HepG2 (cell line): ENCODE measurements at regions not wholly inside any gene's neighbourhood (a gene's known extent, or its start where the extent isn't known, plus 50 kb on each side); places are given as distances from the start of the nearest gene placed in this dataset.

Experiments
- REST ChIP-seq, 2 experiments: IDR thresholded peaks; 2 replicates each; pipeline ENCODE4 v1.6.1; 2011 to 2012; ENCODE audit warnings: low read length in 2 of 2, borderline replicate concordance in 1 of 2, low read depth in 1 of 2, mild to moderate bottlenecking in 1 of 2, moderate library complexity in 1 of 2
- ZNF17 ChIP-seq: sonication (generic); formaldehyde crosslinking; IDR thresholded peaks from 2 replicates; pipeline ENCODE4 v1.5.0; 2020; ENCODE audit warnings: mild to moderate bottlenecking, missing genetic modification reagents
- TF ChIP-seq, protein P1 (sequence below): sonication (generic); formaldehyde crosslinking; IDR thresholded peaks from 2 replicates; pipeline ENCODE4 v1.4.0; 2020; ENCODE audit warnings: mild to moderate bottlenecking, missing genetic modification reagents

DNA sequence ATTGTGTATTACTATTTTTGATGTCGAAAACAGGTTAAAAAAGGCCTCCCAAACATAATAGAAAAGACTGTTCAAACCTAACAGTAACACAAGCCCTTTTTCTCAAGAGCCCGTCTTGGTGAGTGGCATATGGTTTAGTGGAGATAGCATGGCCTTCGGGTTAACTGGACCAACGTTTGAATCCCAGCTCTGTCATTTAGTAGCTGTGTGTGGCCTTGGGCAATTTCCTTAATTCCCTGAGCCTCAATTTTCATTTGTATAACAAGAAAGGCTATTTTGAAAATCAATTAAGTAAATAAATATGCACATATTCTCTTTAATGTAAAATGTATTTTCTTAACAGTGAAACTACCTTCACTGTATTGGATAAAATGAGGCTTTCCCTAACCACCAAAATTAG is 62.3 kb downstream of the HELT start (continued):
- TF ChIP-seq, protein P1, sequence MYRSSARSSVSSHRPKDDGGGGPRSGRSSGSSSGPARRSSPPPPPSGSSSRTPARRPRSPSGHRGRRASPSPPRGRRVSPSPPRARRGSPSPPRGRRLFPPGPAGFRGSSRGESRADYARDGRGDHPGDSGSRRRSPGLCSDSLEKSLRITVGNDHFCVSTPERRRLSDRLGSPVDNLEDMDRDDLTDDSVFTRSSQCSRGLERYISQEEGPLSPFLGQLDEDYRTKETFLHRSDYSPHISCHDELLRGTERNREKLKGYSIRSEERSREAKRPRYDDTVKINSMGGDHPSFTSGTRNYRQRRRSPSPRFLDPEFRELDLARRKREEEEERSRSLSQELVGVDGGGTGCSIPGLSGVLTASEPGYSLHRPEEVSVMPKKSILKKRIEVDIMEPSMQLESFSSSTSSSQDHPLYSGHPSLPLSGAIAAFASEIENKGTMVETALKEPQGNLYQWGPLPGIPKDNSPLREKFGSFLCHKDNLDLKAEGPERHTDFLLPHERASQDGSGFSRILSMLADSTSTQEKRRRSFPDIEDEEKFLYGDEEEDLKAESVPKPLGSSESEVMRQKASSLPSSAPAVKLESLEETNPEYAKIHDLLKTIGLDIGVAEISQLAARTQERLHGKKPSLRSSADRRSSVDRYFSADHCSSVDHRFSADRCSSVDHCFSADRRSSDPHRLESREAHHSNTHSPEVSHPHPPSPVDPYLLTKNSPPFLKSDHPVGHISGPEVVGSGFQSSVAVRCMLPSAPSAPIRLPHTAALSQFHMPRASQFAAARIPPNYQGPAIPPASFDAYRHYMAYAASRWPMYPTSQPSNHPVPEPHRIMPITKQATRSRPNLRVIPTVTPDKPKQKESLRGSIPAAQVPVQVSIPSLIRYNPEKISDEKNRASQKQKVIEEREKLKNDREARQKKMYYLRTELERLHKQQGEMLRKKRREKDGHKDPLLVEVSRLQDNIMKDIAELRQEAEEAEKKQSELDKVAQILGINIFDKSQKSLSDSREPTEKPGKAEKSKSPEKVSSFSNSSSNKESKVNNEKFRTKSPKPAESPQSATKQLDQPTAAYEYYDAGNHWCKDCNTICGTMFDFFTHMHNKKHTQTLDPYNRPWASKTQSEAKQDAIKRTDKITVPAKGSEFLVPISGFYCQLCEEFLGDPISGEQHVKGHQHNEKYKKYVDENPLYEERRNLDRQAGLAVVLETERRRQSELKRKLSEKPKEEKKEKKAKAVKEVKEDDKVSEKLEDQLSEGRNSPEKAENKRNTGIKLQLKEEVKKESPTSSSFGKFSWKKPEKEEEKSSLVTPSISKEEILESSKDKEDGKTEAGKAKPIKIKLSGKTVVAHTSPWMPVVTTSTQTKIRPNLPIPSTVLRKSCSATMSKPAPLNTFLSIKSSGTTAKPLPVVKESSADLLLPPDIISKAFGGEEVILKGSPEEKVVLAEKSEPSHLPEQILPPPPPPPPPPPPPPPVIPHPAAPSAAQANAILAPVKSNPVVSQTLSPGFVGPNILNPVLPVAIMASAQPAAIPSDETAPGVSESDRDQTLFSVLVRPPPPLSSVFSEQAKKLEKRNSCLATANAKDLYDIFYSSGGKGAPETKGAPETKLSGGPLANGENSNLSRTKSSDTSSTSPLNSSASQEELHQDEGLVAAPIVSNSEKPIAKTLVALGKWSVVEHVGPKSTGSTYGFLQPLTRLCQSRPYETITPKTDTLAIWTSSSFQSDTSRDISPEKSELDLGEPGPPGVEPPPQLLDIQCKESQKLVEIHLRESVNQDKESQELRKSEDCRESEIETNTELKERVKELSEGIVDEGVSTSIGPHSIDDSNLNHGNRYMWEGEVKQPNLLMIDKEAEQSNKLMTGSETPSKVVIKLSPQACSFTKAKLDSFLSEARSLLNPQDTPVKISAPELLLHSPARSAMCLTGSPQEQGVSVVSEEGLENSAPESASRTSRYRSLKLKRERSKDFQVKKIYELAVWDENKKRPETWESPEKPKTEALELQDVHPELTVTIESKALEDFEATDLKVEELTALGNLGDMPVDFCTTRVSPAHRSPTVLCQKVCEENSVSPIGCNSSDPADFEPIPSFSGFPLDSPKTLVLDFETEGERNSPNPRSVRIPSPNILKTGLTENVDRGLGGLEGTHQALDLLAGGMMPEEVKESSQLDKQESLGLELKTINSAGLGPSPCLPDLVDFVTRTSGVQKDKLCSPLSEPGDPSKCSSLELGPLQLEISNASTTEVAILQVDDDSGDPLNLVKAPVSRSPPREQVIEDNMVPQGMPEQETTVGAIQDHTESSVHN (CRISPR knock-in tag): no peak
- no peak for TF ChIP-seq REST (IDR thresholded peaks at IDR 0.05; ENCODE audit: borderline replicate concordance in 1 of 2, low read depth in 1 of 2, low read length in 2 of 2)
- no peak for TF ChIP-seq ZNF17 (CRISPR knock-in tag)
